GM18909 (cell line): ENCODE measurements at regions not wholly inside any gene's neighbourhood (a gene's known extent, or its start where the extent isn't known, plus 50 kb on each side); places are given as distances from the start of the nearest gene placed in this dataset.
"Not testable (repeated sequence)": the region's sequence is repeated elsewhere in the genome, so short reads cannot be mapped to it uniquely, and the experiment has no call there.

Experiments used
- ATAC-seq: cut with Tn5 transposase; IDR thresholded peaks from one replicate; pipeline ENCODE4 v1.9.1; 2021; ENCODE audit warnings: mild to moderate bottlenecking; ENCODE audit not compliant: unreplicated experiment, poor library complexity

GRCh38 chr3:132084982-132085381 lies 50.2 kb upstream of the CPNE4 start:
- no peak for ATAC-seq

GRCh38 chr3:132087356-132087755 lies 52.5 kb upstream of the CPNE4 start:
- ATAC-seq = no peak

DNA sequence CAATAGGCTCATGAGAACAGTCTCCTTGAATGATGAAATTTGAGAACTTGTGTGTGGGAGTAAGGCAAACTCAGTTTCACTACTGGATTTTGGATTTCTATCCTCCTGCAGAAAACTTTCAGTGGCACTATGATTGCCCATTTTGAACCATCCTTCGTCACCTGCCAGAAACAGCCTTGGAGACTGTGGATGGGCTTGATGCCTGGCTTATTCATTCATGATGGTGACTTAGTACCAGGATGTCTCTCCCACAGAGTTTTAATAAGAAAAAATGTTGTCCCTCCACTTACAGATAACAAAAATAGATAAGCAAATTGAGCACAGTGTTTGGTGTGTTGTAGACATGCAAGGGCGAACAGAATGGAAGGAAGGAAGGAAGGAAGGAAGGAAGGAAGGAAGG lies 53.5 kb upstream of the CPNE4 start:
- no peak for ATAC-seq

DNA sequence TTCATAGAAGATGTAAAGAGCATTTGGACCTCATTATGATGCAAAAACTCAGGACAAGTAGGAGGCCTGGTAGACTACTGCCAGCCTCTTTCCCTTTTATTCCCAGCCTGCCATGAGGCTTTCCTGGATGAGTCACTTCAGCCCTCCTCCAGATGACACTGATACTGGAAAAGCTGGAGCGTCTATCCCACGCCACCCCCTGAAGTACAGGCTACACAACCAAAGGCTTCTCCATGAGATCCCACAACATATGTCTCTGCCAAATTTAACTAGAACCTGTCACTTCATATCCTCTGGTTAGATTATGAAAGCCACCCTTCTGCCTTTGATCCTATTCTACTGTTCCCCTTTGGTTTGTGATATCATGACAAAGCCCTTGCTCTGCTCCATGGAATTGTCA lies 56.1 kb upstream of the CPNE4 start:
- ATAC-seq = no peak

GRCh38 chr3:132116601-132117000 lies 81.8 kb upstream of the CPNE4 start:
- ATAC-seq = no peak

DNA sequence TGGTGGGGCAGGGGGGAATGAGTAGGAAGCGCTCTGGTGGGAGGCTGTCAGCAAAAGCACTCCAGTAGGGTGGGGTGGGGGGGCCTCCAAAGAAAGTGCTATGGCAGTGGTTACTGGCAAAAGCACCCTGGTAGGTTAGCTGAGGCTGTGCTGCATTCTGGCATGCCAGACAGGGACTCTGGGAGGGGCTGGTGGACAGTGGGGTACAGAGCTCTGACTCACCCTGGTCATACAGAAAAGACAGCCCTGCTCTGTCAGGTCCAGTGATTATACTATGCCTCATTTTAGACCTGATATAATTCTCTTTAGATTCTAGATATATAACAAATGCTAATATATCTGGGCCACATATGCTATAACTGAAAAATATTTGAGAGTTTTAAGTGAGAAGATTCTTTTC lies 82.8 kb upstream of the CPNE4 start:
- ATAC-seq = no peak

DNA sequence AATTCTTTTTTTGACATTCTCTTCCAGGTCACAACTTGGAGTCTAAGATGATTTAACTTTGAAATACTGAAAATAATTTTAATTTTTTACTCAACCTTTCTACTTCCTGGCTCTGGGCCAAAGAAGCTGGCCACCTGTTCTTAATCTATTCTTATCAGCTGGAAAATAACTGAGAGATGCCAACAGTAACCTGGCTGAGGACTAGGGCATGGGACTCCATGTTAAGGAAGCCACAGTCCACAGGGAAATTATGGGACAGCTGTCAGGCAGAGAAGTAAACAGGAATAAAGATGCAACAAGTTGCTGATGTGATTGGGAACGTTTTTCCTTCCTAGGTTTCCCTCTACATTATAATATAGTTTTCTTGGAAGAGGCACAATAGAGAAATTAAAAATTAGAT lies 84.7 kb upstream of the CPNE4 start:
- no peak for ATAC-seq

DNA sequence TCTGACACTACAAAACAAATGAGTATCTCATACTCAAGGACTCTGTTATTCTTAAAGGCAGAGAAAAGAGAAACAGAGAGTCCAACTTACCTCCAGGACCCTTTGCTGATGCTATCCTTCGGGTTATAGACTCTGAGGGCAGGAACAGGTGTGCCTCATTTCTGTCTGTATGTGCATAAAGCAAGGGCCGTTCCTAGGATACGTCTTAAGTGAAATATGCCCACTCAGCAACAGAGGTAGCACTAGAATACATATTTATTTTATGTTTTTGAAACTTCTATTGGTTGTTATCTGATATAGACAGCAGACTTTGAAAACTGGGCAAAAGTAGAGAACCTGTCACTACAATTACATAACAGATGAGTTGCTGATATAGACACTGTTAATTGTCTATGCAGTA lies 89.3 kb upstream of the CPNE4 start:
- no peak for ATAC-seq

DNA sequence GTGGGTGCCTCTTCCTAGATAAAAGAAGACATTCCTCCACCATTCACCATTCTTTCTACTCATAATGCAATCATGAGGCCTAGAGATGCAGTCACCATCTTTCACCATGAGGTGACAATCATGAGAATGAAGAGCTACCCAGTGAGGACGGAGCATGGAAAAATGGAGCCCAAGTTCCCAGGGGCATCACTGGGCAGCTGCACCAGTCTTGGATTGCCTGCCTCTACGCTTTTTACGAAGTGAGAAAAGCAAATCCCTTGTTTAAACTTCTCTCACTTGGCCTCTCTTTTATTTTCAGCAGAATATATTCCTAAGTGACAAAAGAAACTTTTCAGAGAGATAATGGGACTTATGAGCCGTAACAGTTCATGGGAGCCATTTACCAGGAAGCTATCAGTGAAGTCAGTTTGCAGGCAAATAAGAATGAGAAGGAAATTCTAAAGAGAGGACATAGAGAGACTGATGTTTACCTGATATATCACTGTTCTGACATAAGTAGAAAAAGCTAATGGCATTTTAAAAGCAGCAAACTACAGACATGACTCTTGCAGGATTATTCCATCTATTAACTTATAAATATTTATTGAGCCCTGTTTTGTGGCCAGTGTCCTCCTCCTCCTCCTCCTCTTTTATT lies 90.0 kb upstream of the CPNE4 start:
- no peak for ATAC-seq

GRCh38 chr3:132134611-132135010 lies 99.8 kb upstream of the CPNE4 start:
- no peak for ATAC-seq

GRCh38 chr3:132135628-132136333 lies 101.0 kb upstream of the CPNE4 start:
- ATAC-seq = no peak

DNA sequence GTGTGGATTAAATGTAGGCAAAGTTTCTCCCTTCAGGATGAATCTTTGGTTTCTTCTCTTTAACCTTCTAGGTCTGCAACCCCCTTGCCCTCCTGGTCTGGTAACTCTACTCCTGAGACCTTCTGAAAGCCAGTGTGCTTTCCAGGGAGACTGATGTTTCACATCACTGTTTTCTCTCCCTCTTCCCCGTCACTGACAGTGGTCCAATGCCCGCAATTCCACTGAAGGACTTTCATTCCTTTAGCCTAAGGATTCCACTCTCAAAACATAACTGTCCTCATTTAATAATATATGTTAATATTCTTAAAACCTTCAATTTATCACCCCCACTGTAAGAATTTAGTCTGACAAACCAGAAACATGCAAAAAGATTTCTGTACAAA lies 101.5 kb upstream of the CPNE4 start:
- ATAC-seq = no peak

DNA sequence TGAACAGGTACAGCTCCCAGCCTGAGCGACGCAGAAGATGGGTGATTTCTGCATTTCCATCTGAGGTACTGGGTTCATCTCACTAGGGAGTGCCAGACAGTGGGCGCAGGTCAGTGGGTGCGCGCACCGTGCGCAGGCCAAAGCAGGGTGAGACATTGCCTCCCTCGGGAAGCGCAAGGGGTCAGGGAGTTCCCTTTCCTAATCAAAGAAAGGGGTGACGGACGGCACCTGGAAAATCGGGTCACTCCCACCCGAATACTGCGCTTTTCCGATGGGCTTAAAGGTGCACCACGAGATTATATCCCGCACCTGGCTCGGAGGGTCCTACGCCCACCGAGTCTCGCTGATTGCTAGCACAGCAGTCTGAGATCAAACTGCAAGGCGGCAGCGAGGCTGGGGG lies 102.1 kb upstream of the CPNE4 start:
- ATAC-seq = not testable (repeated sequence)

GRCh38 chr3:132145833-132146232 lies 111.0 kb upstream of the CPNE4 start:
- ATAC-seq = no peak

DNA sequence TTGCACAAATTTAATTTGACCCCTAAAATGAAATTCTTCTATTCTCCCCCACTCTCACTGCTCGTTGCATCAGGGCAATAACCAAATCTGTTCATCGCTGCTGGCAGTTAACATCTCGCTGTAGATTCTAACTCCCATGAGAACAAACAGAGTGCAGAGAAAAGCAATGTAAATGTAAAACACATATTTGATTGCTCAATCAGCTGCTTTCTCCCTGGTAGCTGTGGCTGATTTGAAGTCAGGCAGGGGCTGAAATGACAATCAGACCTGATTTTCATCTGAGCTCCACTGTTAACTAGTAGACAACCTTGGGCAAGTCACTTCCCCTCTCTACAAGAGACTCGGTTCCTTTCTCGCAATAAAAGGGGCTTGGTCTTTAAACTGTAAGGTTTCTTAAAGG lies 119.8 kb upstream of the CPNE4 start:
- no peak for ATAC-seq

DNA sequence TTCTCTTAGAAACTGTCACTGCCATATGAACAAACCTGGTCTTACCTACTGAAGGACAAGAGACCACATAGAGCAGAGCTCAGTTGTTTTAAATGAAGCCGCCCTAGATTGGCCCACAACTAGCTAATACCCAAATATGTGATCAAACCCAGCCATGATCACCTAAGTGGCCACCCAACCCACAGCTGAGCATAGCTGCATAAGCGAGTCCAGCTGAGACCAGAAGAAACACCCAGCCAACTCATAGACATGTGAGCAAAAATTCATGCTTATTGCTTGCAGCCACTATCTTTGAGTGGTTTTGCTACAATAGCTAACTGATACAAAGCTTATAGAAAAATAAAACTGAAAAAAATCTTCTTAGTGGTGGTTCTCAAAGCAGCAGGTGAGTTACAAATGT lies 124.3 kb upstream of the CPNE4 start:
- ATAC-seq = no peak

DNA sequence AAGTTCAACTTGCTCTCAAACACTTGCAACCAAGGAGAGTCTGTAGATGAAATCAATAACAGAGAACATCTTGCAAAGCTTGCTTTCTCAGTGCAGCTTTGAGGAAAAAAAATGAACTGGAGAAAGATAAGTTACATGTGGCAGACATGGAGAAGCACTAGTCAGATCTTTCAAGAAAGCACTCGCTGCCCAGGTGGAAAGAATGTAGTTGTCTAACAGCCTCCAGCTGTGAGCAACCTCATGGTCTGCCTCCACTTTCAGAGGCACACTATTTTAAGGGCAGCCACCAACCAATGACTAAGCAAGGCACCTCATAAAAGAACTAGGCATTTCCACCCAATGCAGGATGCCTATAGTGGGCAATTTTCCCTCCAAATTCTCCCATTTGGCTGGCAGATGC lies 125.4 kb upstream of the CPNE4 start:
- no peak for ATAC-seq

- ATAC-seq = no peak
Measured at GRCh38 chr3:132161608-132162007, 126.8 kb upstream of the CPNE4 start.

GRCh38 chr3:132164469-132165092 lies 129.8 kb upstream of the CPNE4 start:
- ATAC-seq = no peak

- ATAC-seq = no peak
Measured at GRCh38 chr3:132167870-132168269, 133.1 kb upstream of the CPNE4 start.

DNA sequence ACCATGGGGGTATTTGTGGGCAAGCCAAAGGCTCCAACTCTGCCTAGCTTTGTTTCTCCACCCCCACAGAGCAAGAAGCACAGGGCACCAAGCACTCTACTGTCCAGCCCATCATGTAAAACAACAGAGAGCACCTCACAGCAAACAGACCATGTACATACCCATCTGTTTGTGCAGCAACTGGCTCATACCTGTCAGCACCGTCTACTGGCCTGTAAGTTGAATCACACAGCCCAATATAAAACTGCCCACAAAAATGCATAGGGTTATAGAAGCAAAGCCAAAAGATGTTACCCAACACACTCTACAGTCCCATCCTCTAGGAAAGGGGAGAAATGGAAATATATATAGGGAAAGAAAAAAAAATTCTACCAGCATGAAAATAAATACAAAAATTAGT lies 139.7 kb upstream of the CPNE4 start:
- ATAC-seq = no peak

- peak; percentile 60 for ATAC-seq
Measured at GRCh38 chr3:132180337-132180791, 136.8 kb upstream of the ACP3 start.
